ENCODE measurements at regions not wholly inside any gene's neighbourhood (a gene's known extent, or its start where the extent isn't known, plus 50 kb on each side); places are given as distances from the start of the nearest gene placed in this dataset.

GRCh38 chr1:233843525-233844204, 60.8 kb upstream of the SLC35F3 start:
- H3K4me3 ChIP-seq (ENCODE audit: low read depth in 1 of 2, low read length in 1 of 2): no peak overlapping the region
- no peaks in the 10 kb centered on the region for H3K4me1 ChIP-seq (ENCODE audit: control insufficient read depth in 1 of 2, insufficient read depth in 1 of 2, low read depth in 1 of 2, low read length in 1 of 2)
- H3K9me3 ChIP-seq: no peaks in the 10 kb centered on the region
- H3K27me3 ChIP-seq: no peaks in the 10 kb centered on the region
- H3K36me3 ChIP-seq: no peaks in the 10 kb centered on the region
- no peak for TF ChIP-seq CTCF (IDR thresholded peaks at IDR 0.05)
- no peak overlapping the region for H3K27ac ChIP-seq

- no peaks in the 10 kb centered on the region for H3K27me3 ChIP-seq
- H3K36me3 ChIP-seq: no peaks in the 10 kb centered on the region
- no peak for TF ChIP-seq CTCF (IDR thresholded peaks at IDR 0.05)
- no peak overlapping the region for H3K27ac ChIP-seq
- no peaks in the 10 kb centered on the region for H3K4me1 ChIP-seq (ENCODE audit: control insufficient read depth in 1 of 2, insufficient read depth in 1 of 2, low read depth in 1 of 2, low read length in 1 of 2)
- no peaks in the 10 kb centered on the region for H3K9me3 ChIP-seq
- H3K4me3 ChIP-seq (ENCODE audit: low read depth in 1 of 2, low read length in 1 of 2): no peak overlapping the region
Measured at GRCh38 chr1:233844275-233844674, 60.2 kb upstream of the SLC35F3 start.

- H3K4me1 ChIP-seq (ENCODE audit: control insufficient read depth in 1 of 2, insufficient read depth in 1 of 2, low read depth in 1 of 2, low read length in 1 of 2): no peaks in the 10 kb centered on the region
- no peaks in the 10 kb centered on the region for H3K9me3 ChIP-seq
- H3K36me3 ChIP-seq: no peaks in the 10 kb centered on the region
- no peak overlapping the region for H3K27ac ChIP-seq
- TF ChIP-seq CTCF (IDR thresholded peaks at IDR 0.05): no peak
- no peaks in the 10 kb centered on the region for H3K27me3 ChIP-seq
- no peak overlapping the region for H3K4me3 ChIP-seq (ENCODE audit: low read depth in 1 of 2, low read length in 1 of 2)
Measured at GRCh38 chr1:233844692-233845091, 59.8 kb upstream of the SLC35F3 start.
